ENCODE measurements at regions not wholly inside any gene's neighbourhood (a gene's known extent, or its start where the extent isn't known, plus 50 kb on each side); places are given as distances from the start of the nearest gene placed in this dataset.
"Not testable (repeated sequence)": the region's sequence is repeated elsewhere in the genome, so short reads cannot be mapped to it uniquely, and the experiment has no call there.

DNA sequence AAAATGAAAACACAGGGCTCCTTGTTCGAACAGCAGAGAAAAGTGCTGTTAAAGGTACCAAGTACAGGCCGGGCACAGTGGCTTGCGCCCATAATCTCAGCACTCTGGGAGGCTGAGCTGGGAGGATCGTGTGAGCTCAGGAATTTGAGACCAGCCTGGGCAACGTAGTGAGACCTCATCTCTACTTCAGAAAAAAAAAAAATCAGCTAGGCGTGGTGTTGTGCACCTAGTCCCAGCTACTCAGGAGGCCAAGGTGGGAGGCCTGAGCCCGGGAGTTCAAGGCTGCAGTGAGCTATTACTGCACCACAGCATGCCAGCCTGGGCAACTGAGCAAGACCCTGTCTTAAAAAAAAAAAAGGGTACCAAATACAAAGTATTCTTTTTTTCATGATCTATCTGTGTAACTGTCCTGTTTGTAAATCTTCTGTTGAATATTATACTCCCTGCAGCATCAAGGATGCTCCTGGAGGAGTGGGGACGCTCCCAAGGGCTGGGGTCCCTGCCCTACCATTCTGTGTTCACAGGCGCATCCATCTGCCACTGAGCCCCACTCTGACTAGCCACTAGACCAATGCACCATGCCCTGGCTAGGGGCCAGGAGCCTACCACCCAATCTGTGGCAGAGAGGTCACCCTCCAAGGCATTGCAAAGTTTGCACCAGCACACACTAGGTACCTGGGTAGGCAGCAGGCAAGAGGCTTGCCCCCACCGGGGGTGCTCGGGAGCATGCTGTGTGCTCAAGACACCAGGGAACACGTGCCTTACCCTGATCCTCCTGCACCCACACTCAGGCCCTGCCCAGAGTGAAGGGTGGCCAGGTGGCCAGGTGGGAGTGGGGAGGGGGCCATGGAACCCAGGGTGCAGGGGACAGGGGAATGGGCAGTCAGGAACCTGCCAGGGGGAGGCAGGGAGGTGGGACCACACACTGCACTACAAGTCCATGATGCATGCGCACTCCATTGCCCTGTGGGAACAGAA is 67.3 kb upstream of the KMT2C start:
- no peak for DNase-seq

GRCh38 chr7:152501506-152501905 is 65.7 kb upstream of the KMT2C start:
- DNase-seq: no peak

GRCh38 chr7:152499969-152500368 is 64.2 kb upstream of the KMT2C start:
- not testable (repeated sequence) for DNase-seq

- no peak for DNase-seq
Observed at GRCh38 chr7:152495867-152496266, 60.1 kb upstream of the KMT2C start.

DNA sequence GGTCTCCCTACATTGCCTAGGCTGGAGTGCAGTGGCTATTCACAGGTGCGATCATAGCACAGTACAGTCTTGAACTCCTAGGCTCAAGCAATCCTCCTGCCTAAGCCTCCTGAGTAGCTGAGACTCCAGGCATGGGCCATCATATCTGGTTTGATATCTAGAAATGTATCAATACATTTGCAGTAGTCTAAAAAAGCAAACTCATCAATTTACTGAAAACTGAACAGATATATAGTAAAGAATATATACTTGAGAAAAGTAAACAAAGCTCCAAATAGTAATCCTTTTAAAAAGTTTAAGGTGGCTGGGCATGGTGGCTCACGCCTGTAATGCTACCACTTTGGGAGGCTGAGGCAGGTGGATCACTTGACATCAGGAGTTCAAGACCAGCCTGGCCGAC is 57.1 kb upstream of the KMT2C start:
- no peak for DNase-seq

DNA sequence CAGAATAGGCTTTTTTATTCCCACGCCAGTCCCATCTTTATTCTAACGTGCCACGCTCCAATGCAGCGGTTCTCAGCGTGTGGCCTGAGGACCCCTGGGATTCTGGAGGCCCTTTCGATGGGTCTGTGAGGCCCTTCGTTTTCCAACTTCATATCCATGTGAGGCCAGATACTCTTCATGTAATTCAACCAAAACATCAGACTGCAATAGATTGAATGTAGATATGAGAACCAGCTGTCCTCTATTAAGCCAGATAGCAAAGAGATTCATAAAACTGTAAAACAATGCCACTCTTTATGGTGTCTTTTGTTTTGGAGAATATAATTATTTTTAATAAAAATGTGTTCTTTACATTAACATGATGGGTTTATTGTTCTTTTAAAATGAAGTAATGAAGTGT is 53.2 kb upstream of the KMT2C start:
- DNase-seq: no peak

DNA sequence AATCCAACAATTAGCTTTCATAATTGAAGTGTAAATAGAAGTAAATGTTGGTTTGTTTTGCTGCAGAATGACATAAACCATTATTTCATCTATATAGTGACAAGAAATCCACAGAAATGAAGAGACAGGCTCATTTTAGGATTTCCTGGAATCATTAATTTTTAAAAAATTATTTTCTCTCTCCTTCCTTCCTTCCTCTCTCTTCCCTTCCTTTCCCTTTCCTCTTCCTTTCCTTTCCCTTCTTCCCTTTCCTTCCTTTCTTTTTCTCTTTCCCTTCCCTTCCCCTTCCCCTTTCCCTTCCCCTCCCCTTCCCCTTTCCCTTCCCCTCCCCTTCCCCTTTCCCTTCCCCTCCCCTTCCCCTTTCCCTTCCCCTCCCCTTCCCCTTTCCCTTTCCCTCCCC is 51.2 kb upstream of the KMT2C start:
- no peak for DNase-seq

GRCh38 chr7:152485826-152486225 is 50.0 kb upstream of the KMT2C start:
- no peak for DNase-seq
